OCI-LY3 (cell line): ENCODE measurements at regions not wholly inside any gene's neighbourhood (a gene's known extent, or its start where the extent isn't known, plus 50 kb on each side); places are given as distances from the start of the nearest gene placed in this dataset.
"Not testable (repeated sequence)": the region's sequence is repeated elsewhere in the genome, so short reads cannot be mapped to it uniquely, and the experiment has no call there.

Source experiments
- CTCF ChIP-seq: fragments of 200-600, 300-600 bp; sonication (generic); IDR thresholded peaks from 2 replicates; pipeline ENCODE4 v1.5.1; 2014; ENCODE audit warnings: antibody characterized with exemption, low read length, low read depth
- EZH2phosphoT487 ChIP-seq: fragments of 200-600 bp; shearing (Covaris generic); IDR thresholded peaks from 2 replicates; pipeline ENCODE4 v1.6.1; 2018; ENCODE audit warnings: antibody characterized with exemption, mixed run types, low read depth

GRCh38 chr6:51055316-51055715 lies 236.6 kb downstream of the TFAP2B start:
- not testable (repeated sequence) for TF ChIP-seq CTCF, EZH2phosphoT487
